HG02884 (cell line): ENCODE measurements at regions not wholly inside any gene's neighbourhood (a gene's known extent, or its start where the extent isn't known, plus 50 kb on each side); places are given as distances from the start of the nearest gene placed in this dataset.

ENCODE experiments used
- ATAC-seq: cut with Tn5 transposase; IDR thresholded peaks from one replicate; pipeline ENCODE4 v1.9.1; 2021; ENCODE audit warnings: mild to moderate bottlenecking, moderate library complexity; ENCODE audit not compliant: unreplicated experiment

DNA sequence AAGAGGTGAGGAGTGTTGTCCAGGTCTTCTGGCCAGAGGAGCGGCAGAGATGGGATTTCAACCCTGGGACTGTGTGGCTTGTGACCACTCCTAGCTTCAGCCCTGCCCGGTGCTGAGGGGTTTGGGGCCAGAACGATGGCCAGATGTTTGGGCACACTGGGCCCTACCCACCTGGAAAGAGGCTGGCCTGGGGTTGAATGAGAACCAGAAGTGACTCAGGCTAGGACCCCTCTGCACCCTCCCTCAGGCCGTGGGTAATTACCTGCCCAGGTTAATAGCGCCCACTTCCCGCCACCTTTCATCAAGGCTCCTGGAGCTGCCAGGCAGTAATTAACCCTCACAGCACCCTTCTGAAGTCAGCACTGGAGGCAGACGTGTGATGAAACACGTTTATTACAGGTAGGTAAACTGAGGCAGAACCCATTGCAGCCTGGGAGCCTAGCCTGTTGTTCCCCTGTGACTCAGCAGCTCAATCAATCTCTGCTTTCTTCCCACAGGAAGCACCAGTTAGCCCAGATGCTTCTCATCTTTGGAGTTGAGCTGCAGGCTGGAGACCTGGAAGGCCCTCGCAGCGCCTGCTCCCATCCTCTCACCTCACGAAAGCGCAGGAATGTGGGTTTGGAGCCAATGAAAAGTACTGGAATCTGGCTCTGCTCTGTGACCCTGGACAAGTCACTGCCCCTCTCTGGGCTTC is 120.8 kb downstream of the CEBPB start:
- ATAC-seq: no peak

GRCh38 chr20:50312002-50312681 is 121.5 kb downstream of the CEBPB start:
- no peak for ATAC-seq

DNA sequence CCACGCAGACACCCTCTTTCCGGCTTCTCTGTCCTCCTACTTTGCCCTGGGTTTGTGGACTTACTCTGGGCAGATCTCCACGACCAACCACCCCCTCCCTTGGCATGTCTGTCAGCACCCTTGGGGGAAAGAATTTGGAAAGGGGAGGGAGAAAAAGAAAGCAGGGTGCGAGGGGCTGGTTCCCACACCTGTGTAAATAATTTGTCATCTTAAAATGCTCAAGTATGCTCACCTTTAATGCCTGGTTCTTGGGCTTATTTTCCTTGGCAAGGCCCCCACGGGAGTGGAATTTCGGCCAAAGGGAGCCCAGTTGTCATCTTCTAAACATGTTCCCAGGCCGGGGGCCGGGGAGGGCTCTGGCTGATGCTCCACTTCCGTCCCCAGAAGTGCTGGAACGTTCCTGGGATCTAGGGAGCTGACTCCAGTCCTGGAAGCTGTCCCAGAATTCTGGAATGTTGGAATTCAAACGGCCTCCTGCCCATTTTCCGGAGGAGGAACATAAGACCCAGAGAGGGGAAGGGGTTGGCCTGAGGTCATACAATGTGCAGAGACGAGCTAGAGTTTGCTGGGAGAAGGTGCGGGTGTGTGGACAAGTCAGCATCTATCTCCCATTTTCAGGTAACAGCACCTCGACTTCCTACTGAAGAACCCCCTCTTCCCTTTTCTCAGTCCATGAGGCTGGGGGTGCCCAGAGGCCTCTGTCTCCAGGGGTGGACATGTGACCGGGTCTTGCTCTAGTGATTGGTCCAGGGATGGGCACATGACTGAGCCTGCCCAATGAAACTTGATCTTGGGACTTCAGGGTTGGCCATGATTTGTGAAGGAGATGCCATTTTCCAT is 122.3 kb downstream of the CEBPB start:
- ATAC-seq: no peak

- no peak for ATAC-seq
These were observed 122.8 kb downstream of the CEBPB start for GRCh38 chr20:50313522-50313820.

DNA sequence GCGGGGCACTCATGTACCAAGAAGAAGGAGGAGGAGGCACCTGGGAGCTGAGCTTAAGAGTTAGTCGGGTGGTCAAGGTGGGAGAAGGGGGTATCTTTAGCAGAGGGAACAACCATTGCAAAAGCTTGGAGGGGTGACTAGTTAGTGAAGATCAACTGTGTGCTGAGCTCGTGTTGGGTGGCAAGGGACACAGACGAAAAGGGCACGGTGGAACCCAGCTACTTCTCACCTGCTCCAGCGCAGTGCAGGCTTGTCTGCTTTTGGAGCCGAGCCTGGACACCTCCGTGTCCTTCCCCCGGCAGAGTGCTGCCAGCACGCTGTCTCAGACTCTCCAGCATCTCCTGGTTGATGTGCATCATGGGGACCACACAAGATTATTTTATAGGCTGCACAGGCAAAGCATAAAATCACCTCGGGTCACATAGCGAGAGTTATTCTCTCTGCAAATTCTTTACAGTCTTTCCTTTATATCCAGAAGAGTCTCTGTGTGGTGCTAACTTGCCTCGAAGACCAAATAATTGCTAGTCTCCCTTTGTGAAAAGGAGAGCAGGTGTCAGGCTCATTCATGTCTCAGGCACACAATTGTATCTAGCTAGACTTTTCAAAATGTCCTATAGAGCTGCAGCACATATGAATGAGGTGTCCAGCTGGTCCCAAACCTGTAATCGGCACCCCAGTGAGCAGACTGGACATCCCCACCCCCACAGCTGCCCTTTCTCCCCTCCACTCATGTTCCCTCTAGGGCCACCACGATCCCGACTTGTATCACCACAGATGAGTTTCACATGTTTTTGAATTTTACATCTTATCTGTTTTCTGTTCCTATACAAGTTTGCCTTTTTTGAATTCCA is 123.4 kb downstream of the CEBPB start:
- ATAC-seq: no peak

DNA sequence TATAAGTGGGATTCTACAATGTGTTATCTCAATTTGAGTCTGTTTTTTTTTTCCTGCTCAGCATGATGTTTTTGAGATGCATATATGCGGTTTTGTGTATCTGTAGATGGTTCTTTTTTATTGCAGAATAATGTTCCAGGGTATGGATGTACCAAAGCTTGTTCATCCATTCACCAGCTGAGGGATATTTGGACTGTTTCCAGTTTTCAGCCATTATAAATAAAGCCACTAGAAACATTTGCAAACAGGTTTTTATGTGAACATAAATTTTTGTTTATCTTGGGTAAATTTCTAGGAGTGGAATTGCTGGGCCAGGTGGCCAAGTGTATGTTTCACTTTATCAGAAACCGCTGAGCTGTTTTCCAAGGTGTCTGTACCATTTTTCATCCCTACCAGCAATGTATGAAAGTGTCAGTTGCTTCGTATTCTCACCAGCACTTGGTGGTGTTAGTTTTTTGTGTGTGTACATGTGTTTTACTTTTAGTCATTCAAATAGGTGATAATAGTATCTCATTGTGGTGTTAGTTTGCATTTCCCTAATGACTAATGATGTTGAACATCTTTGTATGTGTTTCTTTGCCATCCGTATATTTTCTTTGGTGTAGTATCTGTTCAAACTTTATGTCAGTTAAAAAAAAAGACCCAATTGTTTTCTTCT is 124.2 kb downstream of the CEBPB start:
- no peak for ATAC-seq

DNA sequence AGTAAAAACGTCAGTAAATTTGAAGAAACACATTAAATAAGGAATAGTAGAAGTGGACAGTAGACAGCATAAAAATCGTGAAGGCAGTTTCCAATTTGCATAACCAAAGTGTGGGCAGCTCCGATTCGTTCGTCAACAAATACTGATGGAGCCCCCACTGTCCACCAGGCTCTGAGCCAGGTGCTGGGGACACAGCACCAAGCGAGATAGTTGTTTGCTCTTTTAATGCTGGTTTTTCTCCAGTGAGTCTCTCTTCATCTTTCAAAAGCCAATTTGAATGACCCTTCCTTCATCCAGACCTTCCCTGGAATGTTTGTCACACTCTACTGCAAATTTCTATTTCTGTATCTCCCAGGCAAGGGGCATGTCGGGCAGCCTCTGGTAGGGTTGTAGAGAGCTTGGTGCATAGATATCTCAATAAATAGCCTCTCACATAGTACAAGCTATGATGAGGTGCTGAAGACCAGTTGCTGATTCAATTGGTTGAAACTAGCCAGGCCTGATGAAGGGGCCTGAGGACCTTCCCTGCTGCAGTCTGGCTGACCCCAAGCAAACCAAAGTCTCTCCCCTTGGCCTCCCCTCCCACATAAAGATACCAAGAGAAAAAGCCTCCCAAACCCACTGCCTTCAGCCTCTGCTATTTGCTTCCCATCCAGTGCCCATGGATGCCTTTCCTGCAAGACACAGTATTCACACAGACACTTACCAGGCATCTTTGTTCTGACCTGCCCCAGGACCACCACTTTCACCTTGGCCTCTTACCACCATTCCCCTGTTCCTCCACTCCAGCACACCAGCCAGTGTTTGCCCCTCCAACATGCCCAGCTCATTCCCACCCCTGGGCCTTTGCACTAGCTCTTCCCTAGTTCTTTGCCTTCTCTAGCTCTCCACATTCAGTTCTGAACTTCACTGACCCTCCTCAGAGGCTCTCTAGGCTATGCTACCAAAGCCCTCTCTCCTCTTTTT is 125.2 kb downstream of the CEBPB start:
- ATAC-seq: no peak

GRCh38 chr20:50317116-50317515 is 126.5 kb downstream of the CEBPB start:
- no peak for ATAC-seq

DNA sequence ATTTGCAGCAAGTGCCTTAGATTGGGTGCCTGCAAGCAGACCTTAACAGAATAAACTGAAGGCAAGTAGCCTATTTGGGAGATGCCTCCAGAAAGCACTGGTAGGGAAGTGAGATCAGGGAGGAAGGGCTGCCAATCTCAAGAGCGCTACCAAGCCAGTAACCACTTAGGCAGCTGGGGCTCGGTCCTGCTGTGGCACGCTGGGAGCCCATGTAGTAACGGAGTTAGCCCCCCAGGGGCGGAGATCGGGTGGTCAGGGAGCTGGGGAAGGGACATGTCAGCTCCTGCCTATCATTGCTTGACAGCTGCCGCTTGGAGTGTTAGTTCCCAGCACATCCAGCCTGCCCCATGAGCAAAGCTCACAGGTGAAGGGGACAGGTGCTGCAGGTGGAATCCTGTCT is 127.0 kb downstream of the CEBPB start:
- no peak for ATAC-seq

GRCh38 chr20:50318710-50319109 is 128.1 kb downstream of the CEBPB start:
- no peak for ATAC-seq

DNA sequence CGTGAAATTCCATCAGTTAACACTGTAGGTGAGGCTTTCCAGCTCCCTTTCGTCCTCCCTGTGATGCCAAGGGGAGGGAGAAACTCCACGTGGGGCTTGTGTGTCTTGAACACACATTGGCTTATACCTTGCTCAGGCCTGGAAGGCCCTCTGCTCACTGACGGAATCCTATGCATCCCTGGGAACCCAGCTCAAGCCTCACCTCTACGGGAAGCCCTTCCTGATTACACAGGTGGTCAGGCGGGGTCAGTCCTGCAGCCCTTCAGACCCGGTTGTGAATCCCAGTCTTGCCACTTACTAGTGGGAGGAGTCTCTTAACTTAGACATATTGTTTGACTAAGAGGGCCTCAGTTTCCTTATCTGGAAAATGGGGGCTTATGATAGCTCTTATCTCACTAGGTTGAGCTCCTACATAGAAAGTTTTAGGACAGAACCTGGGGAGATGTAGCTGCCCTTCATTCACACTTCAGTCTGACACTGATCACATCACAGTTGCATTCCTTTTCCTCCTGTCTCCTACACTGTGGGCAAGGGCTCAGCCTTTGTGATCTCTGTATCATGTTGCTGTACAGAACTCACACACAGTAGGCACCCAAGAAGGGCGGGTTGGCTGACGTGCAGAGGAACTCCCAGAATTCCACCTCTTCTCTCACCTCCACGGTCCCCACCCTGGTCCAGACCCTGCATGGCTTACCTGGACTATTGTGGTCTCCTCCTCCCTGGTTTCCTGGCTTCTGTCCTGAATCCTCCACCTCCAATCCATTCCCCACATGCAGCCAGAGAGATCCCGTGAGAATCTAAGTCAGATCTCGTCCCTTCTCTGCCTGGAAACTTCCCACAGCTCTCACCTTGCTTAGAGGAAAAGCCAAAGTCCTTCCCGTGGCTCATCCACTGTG is 129.6 kb downstream of the CEBPB start:
- ATAC-seq: no peak

DNA sequence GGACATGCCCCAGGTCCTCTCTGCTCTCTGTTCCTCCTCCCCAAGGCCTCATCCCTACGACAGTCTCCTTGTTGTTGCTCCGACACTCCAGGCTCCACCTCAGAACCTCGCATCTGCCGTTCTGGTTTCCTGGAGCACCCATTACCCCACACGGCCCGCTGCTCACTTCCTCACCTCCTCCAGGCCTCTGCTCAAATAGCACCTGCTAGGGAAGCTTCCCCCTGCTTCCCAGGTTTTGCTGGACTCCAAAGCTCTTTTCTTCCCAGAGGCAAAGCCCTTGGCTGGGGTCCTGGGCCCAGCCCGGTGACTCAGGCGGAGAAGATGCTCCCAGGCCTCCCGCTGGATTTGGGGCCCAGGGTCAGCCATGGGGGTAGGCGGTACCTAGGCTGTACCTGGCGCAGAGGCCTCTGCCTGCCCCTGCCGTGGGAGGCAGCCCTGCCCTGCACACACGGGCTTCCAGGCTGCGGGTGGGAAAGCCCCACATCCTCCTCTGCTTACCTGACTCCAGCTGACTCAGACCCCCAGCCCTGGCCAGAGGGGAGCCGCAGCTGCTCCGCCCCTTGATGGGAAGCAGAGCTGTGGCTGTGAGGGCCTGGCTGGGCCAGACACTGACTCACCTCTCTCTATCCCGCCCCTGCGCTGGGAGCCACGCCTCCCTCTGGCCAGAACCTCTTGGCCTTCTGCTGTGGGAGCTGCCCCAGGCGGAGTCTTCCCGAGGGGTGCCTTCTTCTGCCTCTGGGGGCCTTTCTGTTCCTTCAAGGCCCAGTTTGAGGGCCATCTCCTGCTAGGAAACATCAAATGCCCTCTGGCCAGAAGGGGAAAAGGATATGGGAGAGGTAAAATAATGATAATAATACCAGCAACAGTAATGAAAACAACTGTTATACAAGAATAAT is 130.5 kb downstream of the CEBPB start:
- ATAC-seq: no peak

DNA sequence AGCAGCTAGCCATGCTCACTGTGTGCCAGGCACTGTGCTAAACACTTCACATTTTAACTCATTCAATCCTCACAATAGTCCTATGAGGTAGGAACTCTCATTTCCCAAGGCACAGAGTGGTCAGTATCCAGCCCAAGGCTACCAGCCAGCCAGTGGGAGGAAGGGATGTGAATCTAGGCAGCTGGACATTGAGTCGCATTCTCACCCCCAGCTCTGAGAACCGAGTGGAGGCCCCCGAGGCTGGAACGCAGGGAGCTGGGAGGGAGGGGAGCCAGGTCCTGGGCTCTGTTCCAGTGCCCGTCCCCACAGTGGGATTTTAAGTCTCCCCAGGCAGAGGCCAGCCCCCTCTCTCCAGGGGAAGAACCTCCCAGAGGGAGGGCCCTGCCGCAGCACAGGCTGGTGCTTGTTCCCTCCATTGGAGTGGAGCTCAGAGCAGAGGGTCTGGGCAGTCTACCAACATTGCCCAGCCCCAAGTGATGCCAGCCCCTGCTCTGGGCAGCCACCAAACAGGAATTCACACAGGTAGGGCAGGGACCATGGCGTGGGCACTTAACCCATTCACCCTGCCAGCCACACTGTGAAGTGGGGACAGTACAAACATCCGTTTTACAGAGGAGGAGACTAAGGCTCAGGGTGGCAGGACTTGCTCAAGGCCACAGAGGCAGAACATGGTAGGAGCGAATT is 131.3 kb downstream of the CEBPB start:
- no peak for ATAC-seq

DNA sequence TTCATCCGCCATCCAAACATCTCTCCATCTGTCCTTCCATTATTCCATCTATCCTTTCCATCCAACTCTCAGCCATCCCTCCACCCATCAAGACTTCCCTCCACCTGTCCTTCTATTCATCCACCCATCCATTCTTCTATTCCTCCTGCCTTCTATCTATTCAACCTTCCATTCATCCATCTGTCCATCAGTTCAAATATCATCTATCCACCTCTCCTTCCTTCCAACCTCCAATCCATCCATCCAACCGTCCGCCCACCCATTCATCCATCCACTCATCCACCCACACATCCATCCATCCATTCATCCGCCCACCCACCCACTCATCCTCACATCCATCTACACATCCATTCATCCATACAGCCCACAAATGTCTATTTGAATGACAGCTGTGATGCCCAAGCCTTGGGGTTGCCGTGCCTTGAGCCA is 132.1 kb downstream of the CEBPB start:
- ATAC-seq: no peak

DNA sequence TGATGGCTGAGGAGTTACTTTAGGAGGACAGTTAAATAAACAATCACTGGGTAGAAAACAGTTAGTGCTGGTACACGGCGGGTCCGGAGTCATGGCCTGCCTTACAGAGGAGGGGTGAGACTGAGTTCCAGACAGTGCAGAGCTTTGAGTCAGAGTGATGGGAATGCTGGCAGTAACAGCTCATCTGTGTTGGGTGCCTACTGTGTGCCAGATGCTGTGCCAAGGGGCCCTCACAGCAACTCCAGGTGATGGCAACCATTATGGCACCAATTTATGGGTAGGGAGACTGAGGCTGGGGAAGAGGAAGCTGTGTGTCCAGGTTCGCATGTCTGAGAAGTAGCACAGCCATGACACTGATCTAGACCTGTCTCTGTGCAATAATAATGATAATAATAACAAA is 132.6 kb downstream of the CEBPB start:
- ATAC-seq: no peak

- ATAC-seq: no peak
These were observed 133.4 kb downstream of the CEBPB start for GRCh38 chr20:50323777-50324775.
